ENCODE measurements at regions not wholly inside any gene's neighbourhood (a gene's known extent, or its start where the extent isn't known, plus 50 kb on each side); places are given as distances from the start of the nearest gene placed in this dataset.

GRCh38 chr5:124352312-124352711 lies 394.1 kb downstream of the ZNF608 start:
- no peak for DNase-seq

GRCh38 chr5:124349931-124350330 lies 396.5 kb downstream of the ZNF608 start:
- DNase-seq = no peak

DNA sequence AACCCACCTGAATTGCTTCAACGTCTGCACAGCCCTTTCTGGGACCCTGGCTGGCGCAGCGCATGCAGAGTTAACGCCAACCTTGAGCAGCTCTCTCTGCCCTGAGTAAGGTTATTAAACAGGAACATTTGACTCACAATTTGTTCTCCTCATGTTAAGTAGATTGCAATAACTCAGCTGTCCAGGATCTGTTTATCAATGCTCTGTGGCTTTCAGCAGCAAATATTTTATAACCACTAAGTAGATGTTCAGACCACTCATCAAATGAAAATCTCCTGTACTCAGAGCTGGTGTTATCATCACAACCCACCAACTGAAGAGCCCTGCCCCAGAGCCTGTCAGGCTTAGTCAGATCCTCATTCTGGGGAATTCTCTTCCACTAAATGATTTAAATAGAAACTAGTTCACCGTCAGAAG lies 403.0 kb downstream of the ZNF608 start:
- DNase-seq = no peak

DNA sequence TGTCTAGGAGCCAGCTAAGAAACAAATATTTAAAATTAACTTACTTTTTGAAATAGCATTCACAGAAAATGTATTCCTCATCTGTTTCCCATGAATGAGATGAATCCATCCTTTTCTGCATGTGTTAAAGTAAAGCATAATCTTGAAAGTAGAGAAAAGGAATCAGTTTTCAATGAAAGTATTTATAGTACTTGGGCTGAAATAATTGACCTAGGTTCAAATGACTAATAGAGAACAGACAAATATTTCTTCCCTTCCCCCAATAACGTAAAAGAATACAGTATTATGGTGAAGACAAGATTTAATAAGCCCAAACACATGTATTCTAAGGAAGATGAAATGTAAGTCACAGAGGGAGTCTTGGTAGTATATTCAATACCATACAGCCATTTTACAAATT lies 403.5 kb downstream of the ZNF608 start:
- no peak for DNase-seq

DNA sequence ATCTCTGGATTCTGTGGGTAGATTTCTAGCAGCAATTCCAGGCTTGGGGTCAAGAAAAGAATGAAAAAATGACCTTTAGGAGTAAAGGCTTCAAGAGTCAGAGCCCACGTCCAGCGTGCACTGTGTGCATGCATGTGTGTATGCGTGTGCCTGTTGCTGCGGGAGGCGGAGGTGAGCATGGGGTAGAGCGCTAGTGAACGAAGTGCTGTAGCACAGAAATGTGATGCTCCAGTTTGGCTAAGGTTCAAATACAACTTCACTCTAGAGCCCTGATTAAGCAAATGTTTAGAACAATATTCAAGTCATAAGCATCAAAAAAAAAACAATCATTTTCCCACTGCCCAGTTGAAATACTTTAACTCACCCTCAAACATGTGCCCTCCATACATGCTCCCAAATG lies 403.9 kb downstream of the ZNF608 start:
- no peak for DNase-seq

GRCh38 chr5:124342027-124342471 lies 404.4 kb downstream of the ZNF608 start:
- no peak for DNase-seq

- no peak for DNase-seq
Observed at GRCh38 chr5:124341066-124341858, 405.2 kb downstream of the ZNF608 start.

DNA sequence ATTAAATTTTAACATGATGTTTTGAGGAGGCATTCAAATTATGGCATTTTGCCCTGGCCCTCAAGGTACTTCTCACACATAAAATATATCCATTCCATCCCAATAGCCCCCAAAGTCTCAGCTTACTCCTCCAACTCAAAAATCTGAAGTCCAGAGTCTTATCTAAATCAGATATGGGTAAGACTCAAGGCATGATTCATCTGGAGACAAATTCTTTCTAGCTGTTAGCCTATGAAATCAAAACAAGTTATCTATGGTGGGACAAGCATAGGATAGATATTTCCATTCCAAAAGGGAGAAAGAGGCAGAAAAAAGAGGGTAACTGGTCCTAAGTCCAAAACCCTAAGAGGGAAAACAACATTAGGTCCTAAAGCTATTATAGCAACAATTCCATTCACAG lies 408.4 kb downstream of the ZNF608 start:
- no peak for DNase-seq

- DNase-seq = no peak
Observed at GRCh38 chr5:124333298-124333979, 413.0 kb downstream of the ZNF608 start.

- no peak for DNase-seq
Observed at GRCh38 chr5:124332273-124332672, 414.2 kb downstream of the ZNF608 start.

- no peak for DNase-seq
Observed at GRCh38 chr5:124330595-124331220, 415.7 kb downstream of the ZNF608 start.

DNA sequence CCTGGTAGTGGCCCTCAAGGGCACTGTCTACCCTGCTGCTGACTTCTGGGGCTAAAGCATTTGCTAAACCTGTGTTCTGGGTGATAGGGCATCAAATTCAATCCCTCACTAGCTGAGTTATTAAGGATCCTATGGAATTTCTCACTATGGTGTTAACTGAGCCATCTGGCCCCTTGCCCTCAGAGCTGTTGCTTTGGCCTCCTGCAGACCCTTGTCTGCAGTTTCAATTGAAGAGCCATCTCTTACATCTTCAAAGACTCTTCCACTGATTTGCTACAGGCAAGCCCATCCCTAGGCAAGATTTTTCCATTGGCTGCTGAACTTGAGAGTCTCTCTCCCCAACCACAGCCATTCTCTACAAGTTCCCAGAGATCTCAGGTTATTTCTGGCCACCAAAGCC lies 418.2 kb downstream of the ZNF608 start:
- no peak for DNase-seq

DNA sequence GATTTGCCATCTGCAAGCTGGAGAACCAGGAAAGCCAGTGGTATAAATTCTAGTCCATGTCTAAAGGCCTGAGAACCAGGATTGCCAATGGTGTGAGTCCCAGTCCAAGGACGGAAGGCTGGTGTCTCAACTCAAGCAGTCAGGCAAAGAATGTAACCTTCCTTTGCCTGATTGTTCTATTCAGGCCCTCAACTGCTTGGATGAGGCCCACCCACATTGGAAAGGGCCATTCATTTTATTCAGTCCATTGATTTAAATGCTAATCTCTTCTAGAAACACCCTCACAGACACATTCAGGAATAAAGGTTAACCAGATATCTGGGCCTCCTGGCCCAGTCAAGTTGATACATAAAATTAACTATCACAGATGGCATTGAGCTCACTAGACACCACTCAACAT lies 427.8 kb downstream of the ZNF608 start:
- no peak for DNase-seq

DNA sequence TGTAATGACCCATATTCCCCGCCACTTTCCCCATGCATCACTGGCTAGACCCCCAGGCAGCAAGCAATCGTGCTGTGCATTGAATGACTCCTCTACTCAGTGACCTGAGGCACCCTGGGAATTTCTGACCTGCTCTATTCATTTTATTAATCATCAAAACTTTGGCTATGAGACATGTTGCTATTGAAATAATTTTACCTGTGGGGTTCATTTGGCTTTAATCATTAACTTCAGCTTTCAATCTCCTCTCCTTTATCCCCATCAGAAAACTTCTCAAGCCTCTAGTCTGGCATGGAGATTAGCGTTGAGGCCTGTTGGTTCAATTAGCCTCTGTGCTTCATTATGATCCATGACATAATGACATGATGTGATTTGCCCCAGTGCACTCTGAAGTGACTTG lies 429.0 kb downstream of the ZNF608 start:
- DNase-seq = no peak

- no peak for DNase-seq
Observed at GRCh38 chr5:124315741-124316415, 430.6 kb downstream of the ZNF608 start.

- no peak for DNase-seq
Observed at GRCh38 chr5:124310453-124310852, 436.0 kb downstream of the ZNF608 start.

DNA sequence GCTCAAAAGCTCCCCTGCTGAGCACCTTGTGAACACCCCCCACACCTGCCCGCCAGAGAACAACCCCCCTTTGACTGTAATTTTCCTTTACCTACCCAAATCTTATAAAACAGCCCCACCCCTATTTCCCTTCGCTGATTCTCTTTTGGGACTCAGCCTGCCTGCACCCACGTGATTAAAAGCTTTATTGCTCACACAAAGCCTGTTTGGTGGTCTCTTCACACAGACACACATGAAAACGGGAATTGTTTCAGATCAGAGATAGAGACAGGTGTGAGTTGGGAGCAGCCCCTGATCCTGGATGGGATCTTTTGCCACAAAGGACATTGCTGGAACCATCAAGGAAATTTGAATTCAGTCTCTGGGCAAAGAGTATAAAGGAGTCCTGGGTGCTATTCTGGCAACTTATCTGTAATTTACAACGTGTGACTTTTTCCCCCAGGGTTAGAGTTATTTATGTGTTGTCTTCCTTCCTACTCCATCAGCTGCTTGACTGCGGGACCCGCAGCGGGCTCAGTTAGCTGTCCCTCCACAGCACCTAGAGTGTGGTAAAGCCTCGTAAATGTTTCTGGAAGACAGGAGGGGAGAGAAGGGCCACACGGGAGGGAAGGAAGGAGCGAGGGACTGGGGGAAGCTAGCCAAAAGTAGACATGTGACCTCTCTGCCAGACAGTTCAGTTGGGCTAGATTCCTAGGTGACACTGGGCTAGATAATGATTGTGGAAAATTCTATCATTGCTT lies 437.0 kb downstream of the ZNF608 start:
- no peak for DNase-seq

- no peak for DNase-seq
Observed at GRCh38 chr5:124303366-124303765, 443.1 kb downstream of the ZNF608 start.

DNA sequence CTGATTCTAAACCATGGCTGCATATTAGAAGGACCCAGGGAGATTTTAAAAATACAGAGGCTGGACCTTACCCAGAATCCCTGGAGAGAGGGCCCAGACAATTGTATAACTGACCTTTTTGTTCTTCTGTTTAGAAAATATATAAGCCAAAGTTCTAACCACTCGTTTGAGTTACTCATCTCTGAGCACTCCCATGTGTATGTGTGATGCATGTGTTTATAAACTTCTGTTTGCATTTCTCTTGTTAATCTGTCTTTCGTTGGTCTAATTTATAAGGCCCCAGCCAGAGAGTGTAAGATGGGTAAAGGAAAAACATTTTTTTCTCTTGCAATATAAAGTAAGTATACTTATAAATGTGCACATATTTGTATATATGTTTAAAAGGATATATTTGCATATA lies 443.9 kb downstream of the ZNF608 start:
- no peak for DNase-seq

DNA sequence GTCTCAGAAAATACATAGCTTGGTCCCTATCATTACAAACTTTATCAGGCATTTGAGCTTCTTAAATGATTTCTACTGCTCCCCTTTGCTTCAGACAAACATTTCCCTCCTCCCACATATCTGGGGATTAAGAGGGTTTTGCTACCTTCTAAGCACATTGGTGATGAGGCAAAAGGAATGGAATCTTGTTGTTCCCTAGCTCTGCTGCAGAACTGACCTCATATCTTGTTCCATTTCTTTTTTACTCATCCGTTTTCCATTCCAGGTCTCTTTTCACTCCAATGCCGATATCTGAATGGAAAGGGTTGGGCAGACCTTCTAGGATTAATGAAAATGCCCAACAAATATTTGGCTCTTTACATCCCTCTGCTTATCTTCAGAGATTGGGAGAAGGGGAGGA lies 444.6 kb downstream of the ZNF608 start:
- no peak for DNase-seq

DNA sequence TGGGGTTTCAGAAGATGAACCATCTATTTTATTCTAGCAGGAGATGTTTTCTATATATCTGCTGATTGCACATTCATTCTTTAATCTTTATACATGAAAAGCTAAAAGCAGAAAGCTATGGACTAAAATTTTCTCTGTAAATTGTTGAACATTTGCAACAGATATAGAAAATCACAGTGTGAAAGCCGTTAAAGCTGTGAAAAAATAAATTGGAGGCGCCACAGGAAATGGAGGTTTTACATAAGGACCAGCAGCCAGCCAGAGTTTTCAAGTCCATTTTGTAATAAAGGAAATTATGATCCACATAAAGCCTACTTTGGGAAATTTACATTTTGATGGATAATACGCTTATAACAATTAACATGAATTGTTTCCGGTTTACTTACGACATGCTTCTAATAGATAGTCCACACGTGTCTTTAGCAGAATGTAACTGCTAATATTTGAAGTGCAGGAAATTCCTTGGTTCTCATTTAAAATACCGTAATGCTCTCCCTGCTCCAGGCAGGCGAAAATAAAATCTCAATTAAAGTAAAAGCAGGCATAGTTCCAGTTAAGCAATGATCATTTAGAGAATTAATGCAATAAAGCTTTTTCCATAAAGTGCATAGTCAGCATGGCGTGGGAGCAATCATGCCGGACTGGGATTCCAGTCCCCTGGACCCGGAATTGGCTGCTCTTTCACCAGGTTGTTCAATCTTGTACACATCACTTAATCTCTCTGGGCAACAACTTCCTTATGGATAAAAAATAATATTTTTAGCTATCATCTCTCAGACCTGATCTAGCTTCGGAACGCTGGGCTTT lies 445.4 kb downstream of the ZNF608 start:
- no peak for DNase-seq

GRCh38 chr5:124297826-124298225 lies 448.6 kb downstream of the ZNF608 start:
- no peak for DNase-seq

All from CD4-positive, alpha-beta T cell treated with Interleukin-4 for 1 hour (primary cell).